HG02763 (cell line): ENCODE measurements at regions not wholly inside any gene's neighbourhood (a gene's known extent, or its start where the extent isn't known, plus 50 kb on each side); places are given as distances from the start of the nearest gene placed in this dataset.
"Not testable (repeated sequence)": the region's sequence is repeated elsewhere in the genome, so short reads cannot be mapped to it uniquely, and the experiment has no call there.

Experiments used
- ATAC-seq: cut with Tn5 transposase; IDR thresholded peaks from one replicate; pipeline ENCODE4 v1.9.1; 2021; ENCODE audit warnings: mild to moderate bottlenecking, moderate library complexity; ENCODE audit not compliant: unreplicated experiment

DNA sequence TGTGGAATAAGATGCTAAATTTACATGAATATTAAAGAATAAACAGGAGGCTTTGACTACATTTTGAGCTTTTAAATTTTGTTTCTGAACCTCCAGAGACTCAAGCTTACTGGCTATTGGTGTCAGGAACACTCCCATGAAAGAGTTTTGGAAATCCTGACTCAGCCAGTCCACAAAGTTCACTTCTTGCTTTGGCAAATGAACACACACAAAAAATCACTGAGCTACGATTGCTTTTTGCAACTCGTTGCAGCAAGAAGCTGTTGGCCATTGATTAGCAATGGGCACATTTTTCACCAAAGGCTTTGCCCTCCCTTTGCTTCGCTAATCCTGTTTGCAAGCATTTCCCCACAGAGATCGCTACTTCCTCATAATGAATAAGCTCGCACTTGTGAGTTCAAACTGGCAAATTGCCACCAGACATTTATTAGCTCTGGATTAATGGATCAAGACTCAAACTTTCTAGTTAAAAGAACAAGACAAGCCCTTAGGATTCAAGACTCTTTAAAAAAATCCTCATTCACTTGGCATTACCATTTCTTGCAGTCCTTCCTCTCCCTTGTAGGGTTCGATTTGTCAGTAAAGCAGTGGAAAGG, 343.2 kb upstream of the ONECUT1 start:
- no peak for ATAC-seq

DNA sequence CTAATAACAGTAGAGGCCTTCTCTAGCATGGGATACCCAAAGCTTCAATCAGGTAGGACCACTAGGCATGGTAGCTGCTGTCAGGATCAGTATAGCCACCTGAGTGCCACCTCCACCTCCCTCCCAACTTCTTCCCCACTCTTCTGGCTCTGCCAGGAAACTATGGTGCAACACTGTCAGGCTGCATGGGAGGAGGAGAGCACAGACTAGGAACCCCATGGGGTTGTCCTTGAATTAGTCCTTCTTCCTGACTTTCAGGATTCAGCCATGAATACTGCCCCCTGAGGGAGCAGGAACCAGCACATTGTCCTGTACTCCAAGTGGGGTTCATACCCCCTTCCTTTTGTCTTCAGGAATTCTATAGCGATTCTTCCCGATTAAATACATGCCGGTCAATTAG, 340.8 kb upstream of the ONECUT1 start:
- ATAC-seq = no peak

DNA sequence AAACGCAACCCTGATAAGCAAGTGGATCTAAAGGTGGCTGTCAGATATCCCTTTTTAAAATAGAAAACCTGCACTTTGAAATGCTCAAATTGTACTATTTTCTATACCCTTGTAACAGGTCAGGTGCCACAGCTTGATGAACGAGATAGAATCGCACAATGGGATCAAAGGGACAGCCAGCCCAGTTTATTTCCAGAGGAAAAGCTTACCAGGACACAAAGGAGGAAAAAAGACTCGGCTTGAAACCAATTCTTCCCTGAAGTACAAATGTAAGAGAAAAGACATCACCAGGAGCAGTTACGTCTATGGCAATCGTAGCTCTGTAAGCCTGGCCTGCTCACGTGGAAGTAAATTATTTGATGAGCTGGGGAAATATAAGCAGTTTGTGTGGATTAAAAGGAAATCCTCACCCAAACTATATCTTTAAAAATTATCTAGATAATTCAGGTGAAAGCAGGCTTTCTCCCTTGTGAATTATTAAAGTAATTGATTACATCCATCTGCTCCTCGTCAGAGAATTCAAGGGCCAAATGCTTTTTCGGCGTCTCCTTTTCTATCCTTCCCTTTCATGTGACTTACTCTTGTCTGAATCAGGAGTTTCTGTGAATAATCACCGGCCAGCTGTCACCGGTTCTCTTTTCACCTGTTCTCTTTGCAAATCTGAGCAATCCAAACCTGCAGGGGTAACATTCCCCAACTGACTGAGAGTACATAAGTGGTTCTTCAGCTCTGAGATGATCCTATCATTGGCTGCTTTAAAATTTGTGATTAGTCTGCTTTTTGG, 339.2 kb upstream of the ONECUT1 start:
- ATAC-seq = no peak

DNA sequence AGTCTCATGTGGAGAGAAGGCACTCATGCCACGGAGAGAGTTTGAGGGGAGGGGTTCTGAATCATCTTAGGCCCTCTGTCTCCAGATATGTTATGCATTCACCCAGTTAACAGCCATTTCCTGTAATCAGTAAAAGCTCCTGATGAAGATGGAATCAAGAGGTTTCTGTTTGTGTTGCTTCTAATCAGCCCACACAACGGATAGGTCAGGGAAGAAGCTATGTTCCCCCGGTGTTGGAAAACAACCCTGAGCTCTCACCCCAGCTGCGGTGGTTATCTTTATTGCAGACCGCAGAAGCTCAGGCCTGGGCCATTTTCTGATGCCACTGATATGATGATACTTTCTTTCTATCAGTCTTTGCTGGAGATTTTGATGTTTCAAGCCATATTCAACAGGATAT, 338.5 kb upstream of the ONECUT1 start:
- no peak for ATAC-seq

DNA sequence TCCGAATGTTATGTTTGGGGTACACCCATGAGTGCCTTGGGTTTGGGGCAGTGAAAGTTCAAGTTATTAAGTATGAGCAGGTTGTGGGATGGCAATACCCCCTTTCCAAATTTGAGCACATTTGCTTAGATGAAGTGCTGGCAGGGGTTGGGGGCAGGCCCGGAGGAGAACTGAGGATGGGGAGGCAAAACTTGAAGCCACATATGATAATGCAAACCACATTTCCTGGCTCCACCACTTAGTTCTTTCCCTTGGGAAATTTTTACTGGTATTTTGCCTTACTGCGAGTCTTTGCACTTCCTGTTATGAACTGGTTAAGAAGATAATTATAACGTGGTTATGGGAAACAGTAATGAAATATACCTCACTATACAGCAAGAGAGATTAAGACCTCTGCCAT, 336.0 kb upstream of the ONECUT1 start:
- no peak for ATAC-seq

DNA sequence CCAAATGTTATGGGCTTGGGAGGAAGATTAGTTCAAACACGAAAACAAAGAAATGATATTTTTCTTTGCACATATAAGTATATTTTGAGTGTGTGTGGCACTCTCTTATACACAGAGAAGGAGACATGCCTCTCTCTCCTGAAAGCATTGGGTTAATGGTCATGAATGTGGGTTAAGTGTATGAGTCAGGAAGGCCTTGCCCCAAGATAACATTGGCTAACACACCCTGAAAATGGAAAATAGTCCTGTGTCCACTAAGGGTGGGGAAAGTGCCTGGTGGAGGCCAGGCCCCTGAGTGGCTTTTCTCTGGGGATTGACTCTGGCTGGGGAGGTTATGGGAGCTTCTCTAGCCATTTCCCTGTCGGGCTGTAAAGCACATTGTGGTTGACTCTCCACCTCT, 332.7 kb upstream of the ONECUT1 start:
- ATAC-seq = no peak

DNA sequence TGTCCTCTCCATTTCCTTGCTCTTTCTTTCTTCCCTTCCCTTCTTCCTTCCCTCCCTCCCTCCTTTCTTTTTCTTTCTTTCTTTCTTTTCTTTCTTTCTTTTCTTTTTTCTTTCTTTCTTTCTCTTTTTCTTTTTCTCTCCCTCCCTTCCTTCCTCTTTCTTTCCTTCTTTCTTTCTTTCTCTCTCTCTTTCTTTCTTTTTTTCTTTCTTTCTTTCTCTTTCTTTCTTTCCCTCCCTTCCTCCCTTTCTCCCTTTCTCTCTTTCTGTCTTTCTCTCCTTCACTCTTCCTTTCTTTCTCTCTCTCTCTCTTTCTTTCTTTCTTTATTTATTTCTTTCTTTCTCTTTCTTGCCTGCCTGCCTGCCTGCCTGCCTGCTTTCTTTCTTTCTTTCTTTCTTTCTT, 326.8 kb upstream of the ONECUT1 start:
- not testable (repeated sequence) for ATAC-seq

DNA sequence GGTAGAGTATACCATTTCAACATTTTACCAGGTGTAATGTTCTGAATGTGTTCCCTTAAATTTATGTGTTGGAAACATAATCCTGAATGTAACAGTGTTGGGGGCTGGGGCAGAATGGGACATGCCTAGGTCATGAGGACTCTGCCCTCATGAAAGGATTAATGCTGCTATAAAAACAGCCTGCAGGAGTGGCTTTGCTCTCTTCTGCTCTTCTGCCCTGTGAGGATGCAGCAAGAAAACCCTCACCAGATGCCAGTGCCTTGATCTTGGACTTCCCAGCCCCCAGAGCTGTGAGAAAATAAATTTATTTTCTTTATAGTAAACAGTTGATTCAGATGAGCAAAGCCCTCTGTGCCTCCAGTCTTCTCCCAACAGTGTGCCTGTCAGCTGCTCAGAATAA, 326.0 kb upstream of the ONECUT1 start:
- no peak for ATAC-seq

DNA sequence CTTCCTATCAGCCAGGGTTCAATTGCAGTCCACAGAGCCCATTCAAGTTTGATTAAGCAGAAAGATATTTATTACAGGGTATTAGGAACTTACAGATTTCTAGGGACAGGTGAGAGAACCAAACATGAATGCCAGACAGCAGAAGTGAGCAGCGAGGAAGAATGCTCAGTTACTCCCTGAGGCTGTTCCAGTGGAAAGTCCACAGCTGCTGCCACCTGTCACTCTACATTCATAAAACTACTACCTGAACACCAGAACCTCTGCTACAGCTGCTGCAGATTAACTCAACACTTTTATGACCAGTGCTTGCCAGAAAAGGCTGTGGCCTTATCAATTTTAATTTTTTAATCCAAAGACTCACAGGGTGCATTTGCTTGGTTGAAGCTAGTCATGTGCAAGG, 325.4 kb upstream of the ONECUT1 start:
- no peak for ATAC-seq

DNA sequence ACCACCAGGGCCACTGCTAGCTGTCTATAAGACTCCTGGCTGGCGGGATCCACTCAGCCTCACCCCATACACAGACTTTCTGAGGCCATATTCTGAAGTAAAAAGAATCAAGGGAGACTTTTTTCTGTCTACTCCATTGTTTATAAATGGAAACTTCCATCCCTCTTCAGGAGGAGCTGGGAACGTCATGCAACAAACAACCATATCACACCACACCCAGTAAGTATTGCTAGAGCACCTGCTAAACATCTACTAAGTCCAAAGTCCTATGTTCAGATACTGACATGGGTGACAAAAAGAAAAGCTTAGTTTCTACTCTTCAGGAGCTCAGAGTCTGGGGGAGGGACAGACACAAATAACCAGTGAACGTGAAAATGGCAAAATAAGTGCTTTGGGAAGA, 324.8 kb upstream of the ONECUT1 start:
- no peak for ATAC-seq

DNA sequence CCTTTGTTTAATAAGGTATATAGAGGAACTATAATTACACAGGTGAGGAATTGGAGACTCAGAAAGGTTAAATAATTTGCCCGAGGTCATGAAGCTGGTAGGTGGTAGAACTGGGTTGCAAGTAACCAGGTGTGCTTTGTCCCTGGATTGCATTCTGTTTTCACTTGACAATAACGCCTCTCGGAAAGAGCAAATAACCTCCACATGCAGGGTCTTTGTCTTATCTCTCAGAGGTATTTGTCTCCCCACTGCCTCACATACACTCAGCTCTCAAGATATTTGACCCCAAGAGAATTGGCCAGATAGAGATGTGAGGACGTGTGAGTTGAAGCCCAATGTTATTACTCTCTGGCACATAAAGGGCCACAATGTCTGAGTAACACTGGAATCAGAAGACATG, 320.9 kb upstream of the ONECUT1 start:
- no peak for ATAC-seq

DNA sequence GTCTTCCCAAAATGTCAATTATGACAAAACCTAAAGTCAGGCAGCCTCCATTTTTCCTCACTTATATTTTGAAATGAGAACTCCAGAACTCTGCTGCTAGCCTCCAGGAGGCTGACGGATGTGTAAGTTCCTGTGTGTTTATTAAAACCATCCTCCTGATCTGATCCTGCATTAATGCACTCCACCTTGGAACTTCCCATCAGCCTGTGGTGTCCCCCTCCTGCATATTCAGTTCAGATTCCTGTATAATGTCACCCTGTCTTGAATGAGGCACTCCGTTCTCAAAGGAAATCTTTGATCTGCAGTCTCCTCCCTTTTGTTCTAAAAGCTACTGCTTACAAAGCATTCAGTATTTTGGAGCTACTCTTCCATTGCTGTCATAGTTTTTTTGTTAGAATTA, 318.2 kb upstream of the ONECUT1 start:
- ATAC-seq = no peak

DNA sequence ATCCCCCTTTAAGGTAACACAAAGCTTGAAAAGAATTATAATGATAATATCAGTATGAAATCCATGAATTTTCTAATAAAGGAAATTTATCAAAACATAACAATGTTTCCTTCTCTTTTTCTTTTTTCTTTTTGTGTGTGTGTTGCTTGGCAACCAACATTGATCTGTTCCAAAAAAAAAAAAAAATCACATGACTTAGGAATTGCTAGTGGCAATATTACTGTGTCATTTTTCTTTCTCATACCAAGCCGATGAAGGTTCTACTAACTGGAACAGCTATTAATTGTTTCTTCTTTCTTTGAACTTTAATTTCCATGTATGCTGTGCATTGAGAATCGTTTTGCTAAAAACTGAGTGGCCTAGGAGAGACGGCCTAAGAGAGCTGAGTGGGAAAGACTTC, 317.7 kb upstream of the ONECUT1 start:
- ATAC-seq = no peak

DNA sequence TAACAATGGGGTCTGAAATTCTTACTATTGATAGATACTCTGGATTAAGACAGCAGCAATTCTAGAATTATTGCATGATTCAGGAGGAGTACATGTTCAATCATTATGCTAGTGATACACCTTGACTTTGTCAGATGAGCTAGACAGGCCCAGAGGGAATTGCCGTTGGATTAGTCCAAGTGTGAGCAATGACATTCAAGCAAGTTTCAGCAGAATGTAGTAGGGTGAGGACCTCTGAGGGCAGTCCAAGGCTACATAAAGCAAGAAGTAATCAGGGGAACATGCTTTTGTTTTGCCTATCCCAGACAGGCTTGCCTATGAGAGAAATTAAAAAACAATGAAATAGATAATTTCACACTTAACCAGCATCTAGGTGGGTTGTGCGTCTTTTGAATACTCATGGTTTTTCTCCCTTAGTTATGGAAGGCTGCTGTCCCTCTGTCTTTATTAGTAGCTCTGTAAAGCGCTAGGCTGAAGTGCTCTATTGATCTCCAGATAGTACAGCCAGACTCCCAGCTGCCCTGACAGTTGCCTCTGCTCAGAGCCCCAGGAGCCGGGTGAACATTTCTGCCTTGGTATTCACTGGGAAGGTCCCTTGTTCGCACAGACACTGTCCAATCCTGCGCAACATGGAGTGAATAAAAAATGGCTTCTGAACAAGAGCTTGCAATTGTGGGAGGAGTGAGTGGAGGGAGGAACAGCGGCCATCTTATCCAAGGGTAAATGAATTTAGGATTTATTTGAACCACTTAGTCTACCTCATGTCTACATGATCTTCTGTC, 316.6 kb upstream of the ONECUT1 start:
- no peak for ATAC-seq

DNA sequence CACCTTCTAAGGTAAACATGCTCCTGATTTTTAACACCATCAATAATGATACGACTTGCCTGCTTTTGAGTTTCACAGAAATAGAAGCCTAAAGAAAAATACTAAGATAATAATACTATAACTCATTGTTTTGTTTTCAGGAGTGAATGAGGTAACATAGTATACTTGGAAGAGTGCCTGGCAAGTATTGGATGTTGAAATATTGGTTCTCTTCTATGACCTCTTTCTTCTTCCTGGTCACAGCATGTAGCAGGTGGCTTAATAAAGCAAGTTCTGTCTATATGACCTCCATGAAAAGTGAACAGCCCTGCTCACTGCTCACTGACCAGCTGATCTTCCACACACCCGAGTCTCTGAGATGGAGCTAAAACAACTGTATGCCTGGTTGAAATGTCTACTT, 312.3 kb upstream of the ONECUT1 start:
- ATAC-seq = no peak

DNA sequence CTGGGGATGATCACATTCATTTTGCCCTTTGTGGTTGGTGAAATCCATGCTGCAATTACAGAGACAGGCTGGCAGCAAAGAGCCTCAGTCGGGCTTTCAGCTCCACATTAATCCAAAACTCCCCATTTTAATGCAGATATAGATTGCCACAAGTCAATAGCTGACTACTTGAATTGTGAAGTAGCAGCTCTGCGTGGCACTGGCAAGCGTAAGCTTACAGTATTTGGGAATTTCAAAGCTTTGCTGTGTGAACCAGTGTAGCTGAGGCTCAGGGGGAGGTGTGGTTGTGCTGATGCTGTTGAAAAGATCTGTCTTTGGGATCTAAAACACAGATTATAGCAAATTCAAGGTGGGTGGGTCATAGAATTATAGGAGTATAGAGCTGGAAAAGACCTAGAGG, 290.3 kb upstream of the ONECUT1 start:
- no peak for ATAC-seq

DNA sequence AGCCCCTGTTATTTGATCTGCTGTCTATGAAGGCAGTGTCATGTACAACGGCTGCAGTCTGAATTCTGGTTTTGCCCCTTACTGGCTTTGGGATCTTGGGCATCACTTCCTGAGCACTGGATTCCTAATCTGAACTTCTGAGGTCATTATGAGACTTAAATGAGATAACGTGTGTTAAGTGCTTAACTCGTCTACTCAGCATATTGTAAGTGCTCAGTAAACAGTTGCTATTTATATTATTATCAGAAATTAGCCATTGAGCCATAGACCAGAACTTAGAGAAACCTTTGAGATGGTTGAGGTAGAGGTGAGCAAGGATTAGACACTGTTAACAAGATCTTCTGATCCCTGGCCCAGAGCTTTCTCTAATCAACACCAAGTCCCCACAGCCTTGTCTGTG, 284.1 kb upstream of the ONECUT1 start:
- no peak for ATAC-seq

DNA sequence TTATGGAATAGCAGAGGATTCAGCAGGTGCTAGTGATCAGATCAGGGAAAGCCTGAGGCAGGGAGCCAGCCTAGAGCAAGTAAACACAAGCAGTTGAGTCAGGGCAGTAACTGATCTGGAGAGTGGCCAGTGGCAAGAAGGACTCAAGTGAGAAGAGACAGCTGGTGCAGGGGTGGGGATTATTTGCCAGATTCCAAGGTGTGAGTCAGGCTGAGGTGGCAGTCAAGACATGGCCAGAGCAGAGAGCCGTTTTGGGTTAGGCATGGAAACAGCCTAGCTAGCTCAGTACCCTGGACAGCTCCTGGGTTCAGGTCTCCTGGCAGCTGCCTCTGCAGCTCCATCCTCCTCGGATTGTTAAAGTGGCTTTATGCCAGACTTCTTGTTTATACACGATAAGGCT, 281.9 kb upstream of the ONECUT1 start:
- no peak for ATAC-seq

DNA sequence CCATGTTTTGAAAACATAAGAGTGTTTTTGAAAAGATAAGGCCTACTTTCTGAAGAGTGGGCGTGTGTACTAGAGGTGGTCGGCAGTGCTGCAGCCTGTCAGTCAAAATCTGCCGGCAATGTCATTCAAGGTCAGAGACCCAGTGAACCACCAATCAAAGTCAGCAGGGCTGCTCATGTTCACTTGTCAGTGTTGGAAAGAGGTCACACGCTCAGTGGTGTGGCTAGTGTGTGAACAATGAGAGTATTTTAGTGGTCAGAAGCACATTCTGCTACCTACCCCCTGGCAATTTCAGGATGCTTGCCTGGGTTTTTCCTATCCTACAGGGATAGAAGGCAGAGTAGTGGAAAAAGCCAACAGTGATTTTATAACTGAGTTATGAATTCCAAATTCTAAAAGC, 278.5 kb upstream of the ONECUT1 start:
- ATAC-seq = no peak

DNA sequence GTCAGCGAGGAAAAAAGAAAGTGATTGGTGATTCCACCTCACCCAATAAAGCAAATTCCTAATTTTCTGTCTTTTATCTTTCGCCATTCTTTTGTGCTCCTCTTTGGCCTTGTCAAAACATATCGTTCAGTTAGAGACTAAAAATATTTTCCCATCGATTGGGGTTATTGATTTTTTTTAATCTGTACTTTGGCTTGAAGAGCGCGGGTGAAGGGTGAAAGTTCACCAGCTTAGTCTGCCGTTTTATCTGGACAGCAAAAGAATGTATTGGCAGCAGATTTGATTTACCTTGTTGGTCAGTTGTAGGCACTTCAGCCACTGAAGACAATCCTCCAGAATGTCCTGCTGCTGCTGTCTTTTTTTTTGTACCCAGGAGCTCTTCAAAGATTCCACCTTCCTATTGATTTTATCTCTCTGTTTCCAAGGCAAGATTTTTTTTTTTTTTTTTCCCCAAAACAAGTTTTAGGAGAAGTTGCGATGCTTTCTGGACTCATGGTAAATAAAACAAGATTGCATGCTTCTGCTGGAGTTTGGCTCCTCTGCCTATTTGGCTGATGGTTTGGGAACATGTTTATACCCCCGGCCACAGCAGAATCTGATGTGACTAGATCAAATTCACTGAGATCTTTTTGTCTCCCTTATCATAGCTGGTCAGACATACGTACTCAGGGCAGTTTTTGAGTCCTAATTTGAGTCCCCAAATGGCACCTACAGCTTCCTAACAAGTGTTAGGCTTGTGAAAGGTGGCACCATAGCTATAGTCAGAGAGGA, 269.3 kb upstream of the ONECUT1 start:
- ATAC-seq = no peak

DNA sequence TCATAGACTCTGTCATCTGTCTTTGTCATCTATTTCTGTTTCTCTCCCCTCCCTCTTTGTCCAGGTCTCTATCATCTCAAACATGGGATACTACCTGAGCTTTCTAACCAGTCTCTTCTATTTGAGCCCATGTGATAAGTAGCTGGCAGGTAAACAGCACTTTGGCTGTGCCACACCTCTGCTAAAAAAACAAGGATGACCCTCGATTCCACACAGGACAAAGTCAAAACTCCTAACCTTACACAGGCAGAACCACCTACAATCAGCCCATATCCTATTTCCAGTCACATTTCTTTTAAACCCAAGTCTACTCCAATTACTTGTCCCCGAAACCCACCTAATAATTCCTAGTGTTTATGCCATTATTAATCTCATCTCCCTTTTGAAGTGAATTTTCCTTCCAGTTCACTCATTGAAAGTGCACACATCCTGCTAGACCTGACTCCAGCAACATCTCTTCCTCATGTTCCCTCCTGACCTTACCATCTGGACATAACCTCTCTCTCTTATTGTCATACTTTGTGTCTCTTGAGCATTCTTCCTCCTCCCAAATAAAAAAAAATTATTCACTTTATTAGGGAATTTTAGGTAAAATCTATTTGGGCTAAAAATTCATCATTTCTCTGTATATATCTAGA, 256.1 kb upstream of the ONECUT1 start:
- no peak for ATAC-seq
